SK-N-SH (cell line): ENCODE measurements at regions not wholly inside any gene's neighbourhood (a gene's known extent, or its start where the extent isn't known, plus 50 kb on each side); places are given as distances from the start of the nearest gene placed in this dataset.

Source experiments
- EP300 ChIP-seq, 2 experiments: IDR thresholded peaks; 2 replicates each; pipeline versions ENCODE4 v1.4.0 to v1.6.1; 2012; ENCODE audit warnings: borderline replicate concordance in 1 of 2, low read depth in 1 of 2, low read length in 1 of 2
- MEF2A ChIP-seq: IDR thresholded peaks from 2 replicates; pipeline ENCODE4 v1.4.0; 2012; ENCODE audit warnings: low read depth, borderline replicate concordance
- POLR2AphosphoS5 ChIP-seq: IDR thresholded peaks from 2 replicates; pipeline ENCODE4 v1.6.1; 2012; ENCODE audit warnings: low read depth, low read length
- RAD21 ChIP-seq: IDR thresholded peaks from 2 replicates; pipeline ENCODE4 v1.6.1; 2012; ENCODE audit warnings: mild to moderate bottlenecking, low read length
- RXRA ChIP-seq: IDR thresholded peaks from 2 replicates; pipeline ENCODE4 v1.4.0; 2012; ENCODE audit warnings: low read depth, mild to moderate bottlenecking, borderline replicate concordance
- TCF12 ChIP-seq: IDR thresholded peaks from 2 replicates; pipeline ENCODE4 v1.4.0; 2012
- USF1 ChIP-seq: IDR thresholded peaks from 2 replicates; pipeline ENCODE4 v1.4.0; 2012; ENCODE audit warnings: low read depth, borderline replicate concordance
- TF ChIP-seq, protein P1 (sequence below): IDR thresholded peaks from 2 replicates; pipeline ENCODE4 v1.4.0; 2012; ENCODE audit warnings: low read depth
- TF ChIP-seq, protein P2 (sequence below): fragments of 200-600 bp; sonication (generic); IDR thresholded peaks from 2 replicates; pipeline ENCODE4 v1.6.1; 2017; ENCODE audit warnings: antibody characterized with exemption, mild to moderate bottlenecking, moderate library complexity

DNA sequence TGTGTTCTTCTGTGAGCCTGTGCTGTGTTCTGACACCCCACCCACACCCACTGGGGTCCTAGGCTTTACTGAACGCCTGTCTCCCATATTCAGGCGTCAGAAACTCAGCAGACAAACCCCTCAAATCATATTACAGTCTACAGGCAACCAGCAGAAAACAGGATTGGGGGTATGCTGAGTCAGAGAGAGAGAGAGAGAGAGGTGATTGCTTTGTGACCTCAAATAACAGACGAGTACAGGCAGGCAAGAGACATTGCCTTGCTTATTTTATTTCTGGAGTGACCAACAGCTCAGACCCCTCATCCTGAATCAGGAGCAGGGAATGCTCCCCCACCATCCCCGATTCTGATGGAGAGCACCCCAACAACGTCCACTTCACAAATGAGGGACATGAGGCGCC is 473.9 kb downstream of the PMP22 start:
- TF ChIP-seq, protein P1, sequence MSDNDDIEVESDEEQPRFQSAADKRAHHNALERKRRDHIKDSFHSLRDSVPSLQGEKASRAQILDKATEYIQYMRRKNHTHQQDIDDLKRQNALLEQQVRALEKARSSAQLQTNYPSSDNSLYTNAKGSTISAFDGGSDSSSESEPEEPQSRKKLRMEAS: no peak
- TF ChIP-seq, protein P2, sequence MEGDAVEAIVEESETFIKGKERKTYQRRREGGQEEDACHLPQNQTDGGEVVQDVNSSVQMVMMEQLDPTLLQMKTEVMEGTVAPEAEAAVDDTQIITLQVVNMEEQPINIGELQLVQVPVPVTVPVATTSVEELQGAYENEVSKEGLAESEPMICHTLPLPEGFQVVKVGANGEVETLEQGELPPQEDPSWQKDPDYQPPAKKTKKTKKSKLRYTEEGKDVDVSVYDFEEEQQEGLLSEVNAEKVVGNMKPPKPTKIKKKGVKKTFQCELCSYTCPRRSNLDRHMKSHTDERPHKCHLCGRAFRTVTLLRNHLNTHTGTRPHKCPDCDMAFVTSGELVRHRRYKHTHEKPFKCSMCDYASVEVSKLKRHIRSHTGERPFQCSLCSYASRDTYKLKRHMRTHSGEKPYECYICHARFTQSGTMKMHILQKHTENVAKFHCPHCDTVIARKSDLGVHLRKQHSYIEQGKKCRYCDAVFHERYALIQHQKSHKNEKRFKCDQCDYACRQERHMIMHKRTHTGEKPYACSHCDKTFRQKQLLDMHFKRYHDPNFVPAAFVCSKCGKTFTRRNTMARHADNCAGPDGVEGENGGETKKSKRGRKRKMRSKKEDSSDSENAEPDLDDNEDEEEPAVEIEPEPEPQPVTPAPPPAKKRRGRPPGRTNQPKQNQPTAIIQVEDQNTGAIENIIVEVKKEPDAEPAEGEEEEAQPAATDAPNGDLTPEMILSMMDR: no peak
- no peak for TF ChIP-seq RAD21
- no peak for TF ChIP-seq EP300 (IDR thresholded peaks at IDR 0.05; ENCODE audit: borderline replicate concordance in 1 of 2, low read depth in 1 of 2, low read length in 1 of 2)
- no peak for TF ChIP-seq USF1
- TF ChIP-seq TCF12: no peak
- no peak for TF ChIP-seq POLR2AphosphoS5
- no peak for TF ChIP-seq RXRA
- no peak for TF ChIP-seq MEF2A
